ENCODE measurements at regions not wholly inside any gene's neighbourhood (a gene's known extent, or its start where the extent isn't known, plus 50 kb on each side); places are given as distances from the start of the nearest gene placed in this dataset.

DNA sequence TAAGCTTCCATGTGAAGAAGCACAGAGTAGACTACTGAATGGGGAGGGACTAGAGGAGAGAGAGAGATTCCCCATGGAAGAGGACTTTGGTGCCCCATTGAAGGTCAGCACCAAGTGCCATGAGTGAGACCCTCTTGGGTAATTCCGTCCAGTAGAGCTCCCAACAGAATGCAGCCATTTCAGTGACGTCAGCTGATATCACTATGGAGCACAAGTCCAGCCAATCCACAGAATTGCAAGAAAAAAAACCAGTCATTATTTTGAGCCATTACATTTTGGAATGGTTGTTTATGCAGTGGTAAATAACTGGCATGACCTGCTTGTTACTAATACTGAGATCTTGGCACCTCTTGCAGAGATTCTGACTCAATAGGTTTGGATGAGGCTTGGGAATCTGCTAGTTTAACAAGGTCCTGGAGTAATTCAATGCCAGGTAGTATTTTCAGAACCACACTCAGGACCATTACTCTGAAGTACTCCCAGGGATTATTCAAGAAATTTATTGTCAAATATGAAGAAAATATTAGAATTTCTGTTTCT is 52.6 kb upstream of the SP8 start:
- H3K4me3 ChIP-seq (ENCODE audit: low read length) = no peak overlapping the region
- no peaks in the 10 kb centered on the region for H3K9me3 ChIP-seq (ENCODE audit: low read depth, low read length)
- H3K27me3 ChIP-seq (ENCODE audit: insufficient read depth, low read length) = no peaks in the 10 kb centered on the region
- H3K4me1 ChIP-seq (ENCODE audit: insufficient read depth, low read length) = no peaks in the 10 kb centered on the region

DNA sequence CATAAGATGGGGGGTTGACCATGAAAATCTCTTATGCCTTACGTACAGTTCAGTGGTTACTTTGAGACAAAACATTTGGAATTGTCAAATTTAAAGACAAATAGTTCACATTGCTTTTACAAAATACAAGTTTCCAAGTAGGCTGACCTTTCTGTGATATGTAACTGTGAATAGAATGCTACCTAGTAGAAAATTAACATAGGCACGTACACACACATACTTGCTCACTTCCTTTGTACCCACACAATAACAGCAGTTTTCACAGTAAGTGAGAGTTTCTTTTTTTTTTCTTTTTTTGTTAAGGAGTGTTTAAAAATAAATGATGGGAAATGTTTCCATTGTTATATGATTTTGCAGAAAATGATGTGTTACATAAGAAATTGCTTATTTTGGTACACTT is 53.3 kb upstream of the SP8 start:
- no peaks in the 10 kb centered on the region for H3K9me3 ChIP-seq (ENCODE audit: low read depth, low read length)
- no peaks in the 10 kb centered on the region for H3K4me1 ChIP-seq (ENCODE audit: insufficient read depth, low read length)

DNA sequence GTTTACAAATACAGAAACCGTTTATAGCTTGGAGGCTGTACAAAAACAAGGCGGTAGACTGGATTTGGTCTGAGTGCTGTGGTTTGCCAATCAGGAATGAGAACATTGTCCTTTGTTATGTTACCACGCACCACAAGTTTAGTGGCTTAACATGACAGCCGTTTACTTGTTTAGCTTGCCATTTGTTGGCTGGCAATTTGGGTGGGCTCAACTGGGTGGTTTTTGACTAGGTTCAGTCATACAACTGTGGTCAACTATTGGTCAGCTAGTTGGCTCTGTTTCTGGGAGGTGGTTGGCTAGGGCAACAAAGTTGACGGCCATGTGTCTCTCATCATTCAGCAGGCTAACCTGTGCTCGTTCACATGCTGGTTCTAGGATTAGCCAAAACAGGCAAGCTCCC is 60.1 kb upstream of the SP8 start:
- H3K9me3 ChIP-seq (ENCODE audit: low read depth, low read length) = no peaks in the 10 kb centered on the region
- H3K4me1 ChIP-seq (ENCODE audit: insufficient read depth, low read length) = no peaks in the 10 kb centered on the region
- H3K4me3 ChIP-seq (ENCODE audit: low read length) = no peak overlapping the region
- no peaks in the 10 kb centered on the region for H3K27me3 ChIP-seq (ENCODE audit: insufficient read depth, low read length)

More for the DNA sequence above, 53.3 kb upstream of the SP8 start:
- Histone ChIP-seq H3K27me3 (ENCODE audit: insufficient read depth, low read length) (no peaks in the 10 kb centered on the region), H3K4me3 (ENCODE audit: low read length) (no peak overlapping the region)

DNA sequence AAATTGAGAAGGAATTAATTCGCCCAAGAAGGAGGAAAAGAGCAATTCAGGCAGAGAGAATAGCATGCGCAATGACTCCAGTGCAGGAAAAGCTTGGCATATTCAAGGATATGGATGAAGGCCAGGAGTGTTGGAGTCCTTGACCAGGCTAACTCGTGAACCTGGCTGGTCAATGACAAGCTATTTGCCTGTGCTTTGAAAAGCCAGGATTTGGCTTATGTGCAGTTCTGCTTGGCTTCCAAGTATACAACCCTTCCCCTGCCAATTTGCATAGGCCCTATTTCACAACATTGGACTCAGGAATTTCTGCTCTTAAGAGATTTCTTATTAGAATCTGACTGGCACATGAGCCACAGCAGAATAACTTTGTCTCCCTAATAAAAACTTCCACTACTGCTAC is 72.3 kb upstream of the SP8 start:
- H3K9me3 ChIP-seq (ENCODE audit: low read depth, low read length) = no peaks in the 10 kb centered on the region
- H3K4me3 ChIP-seq (ENCODE audit: low read length) = no peak overlapping the region
- H3K4me1 ChIP-seq (ENCODE audit: insufficient read depth, low read length) = no peaks in the 10 kb centered on the region
- H3K27me3 ChIP-seq (ENCODE audit: insufficient read depth, low read length) = no peaks in the 10 kb centered on the region

- Histone ChIP-seq H3K4me3 (ENCODE audit: low read length) (no peak overlapping the region), H3K27me3 (ENCODE audit: insufficient read depth, low read length) (no peaks in the 10 kb centered on the region), H3K9me3 (ENCODE audit: low read depth, low read length) (no peaks in the 10 kb centered on the region), H3K4me1 (ENCODE audit: insufficient read depth, low read length) (no peaks in the 10 kb centered on the region)
Measured at GRCh38 chr7:20861468-20861867, 74.8 kb upstream of the SP8 start.

- Histone ChIP-seq H3K27me3 (ENCODE audit: insufficient read depth, low read length) (no peaks in the 10 kb centered on the region), H3K4me1 (ENCODE audit: insufficient read depth, low read length) (no peaks in the 10 kb centered on the region), H3K9me3 (ENCODE audit: low read depth, low read length) (no peaks in the 10 kb centered on the region), H3K4me3 (ENCODE audit: low read length) (no peak overlapping the region)
Measured at GRCh38 chr7:20862554-20862953, 75.9 kb upstream of the SP8 start.

GRCh38 chr7:20864221-20864620 is 77.5 kb upstream of the SP8 start:
- H3K27me3 ChIP-seq (ENCODE audit: insufficient read depth, low read length) = no peaks in the 10 kb centered on the region
- H3K9me3 ChIP-seq (ENCODE audit: low read depth, low read length) = no peaks in the 10 kb centered on the region
- no peaks in the 10 kb centered on the region for H3K4me1 ChIP-seq (ENCODE audit: insufficient read depth, low read length)
- H3K4me3 ChIP-seq (ENCODE audit: low read length) = no peak overlapping the region

DNA sequence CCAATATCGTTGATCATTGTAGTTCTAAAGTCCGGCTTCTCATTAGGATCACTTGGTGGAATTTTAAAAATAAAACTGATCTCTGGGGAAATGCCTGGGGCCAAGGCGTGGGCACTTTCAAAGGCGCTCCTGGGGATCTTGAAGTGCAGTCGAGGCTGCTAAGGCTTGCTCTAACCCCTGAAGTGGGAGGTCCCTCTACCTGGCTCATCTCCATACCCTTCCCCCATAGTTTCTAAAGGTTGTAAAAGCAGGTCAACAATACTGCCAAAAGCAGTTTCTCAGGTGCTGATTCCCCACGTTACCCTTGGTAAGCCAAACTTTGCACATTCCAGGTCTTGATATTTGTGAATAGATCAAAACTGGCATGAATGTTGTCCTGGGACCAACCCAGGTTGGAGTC is 79.0 kb upstream of the SP8 start:
- Histone ChIP-seq H3K27me3 (ENCODE audit: insufficient read depth, low read length) (no peaks in the 10 kb centered on the region), H3K4me3 (ENCODE audit: low read length) (no peak overlapping the region), H3K4me1 (ENCODE audit: insufficient read depth, low read length) (no peaks in the 10 kb centered on the region), H3K9me3 (ENCODE audit: low read depth, low read length) (no peaks in the 10 kb centered on the region)

- H3K9me3 ChIP-seq (ENCODE audit: low read depth, low read length) = no peaks in the 10 kb centered on the region
- no peaks in the 10 kb centered on the region for H3K4me1 ChIP-seq (ENCODE audit: insufficient read depth, low read length)
- no peak overlapping the region for H3K4me3 ChIP-seq (ENCODE audit: low read length)
- H3K27me3 ChIP-seq (ENCODE audit: insufficient read depth, low read length) = no peaks in the 10 kb centered on the region
Measured at GRCh38 chr7:20870977-20871376, 84.3 kb upstream of the SP8 start.

DNA sequence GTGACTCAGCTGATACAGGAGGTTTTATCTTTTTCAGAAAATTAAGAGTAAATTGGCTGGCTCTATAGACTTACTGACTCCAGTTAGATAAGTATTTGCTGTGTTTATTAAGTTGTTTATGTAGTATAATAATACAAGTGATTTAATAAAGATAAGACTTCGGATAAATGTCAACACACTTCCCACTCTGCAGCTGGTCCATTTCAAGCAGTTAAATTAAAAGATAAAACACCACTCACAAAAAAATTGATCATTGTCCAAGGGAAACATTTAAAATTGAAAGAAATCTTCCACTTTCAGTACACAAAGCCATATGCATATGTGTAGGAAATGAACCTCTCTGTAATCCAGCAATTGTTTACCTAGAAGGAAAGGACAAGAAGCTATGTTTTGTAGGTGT is 106.1 kb upstream of the SP8 start:
- Histone ChIP-seq H3K27me3 (ENCODE audit: insufficient read depth, low read length) (no peaks in the 10 kb centered on the region), H3K4me3 (ENCODE audit: low read length) (no peak overlapping the region), H3K4me1 (ENCODE audit: insufficient read depth, low read length) (no peaks in the 10 kb centered on the region), H3K9me3 (ENCODE audit: low read depth, low read length) (no peaks in the 10 kb centered on the region)

GRCh38 chr7:20894806-20895205 is 108.1 kb upstream of the SP8 start:
- H3K9me3 ChIP-seq (ENCODE audit: low read depth, low read length) = no peaks in the 10 kb centered on the region
- no peaks in the 10 kb centered on the region for H3K4me1 ChIP-seq (ENCODE audit: insufficient read depth, low read length)
- H3K4me3 ChIP-seq (ENCODE audit: low read length) = no peak overlapping the region
- no peaks in the 10 kb centered on the region for H3K27me3 ChIP-seq (ENCODE audit: insufficient read depth, low read length)

DNA sequence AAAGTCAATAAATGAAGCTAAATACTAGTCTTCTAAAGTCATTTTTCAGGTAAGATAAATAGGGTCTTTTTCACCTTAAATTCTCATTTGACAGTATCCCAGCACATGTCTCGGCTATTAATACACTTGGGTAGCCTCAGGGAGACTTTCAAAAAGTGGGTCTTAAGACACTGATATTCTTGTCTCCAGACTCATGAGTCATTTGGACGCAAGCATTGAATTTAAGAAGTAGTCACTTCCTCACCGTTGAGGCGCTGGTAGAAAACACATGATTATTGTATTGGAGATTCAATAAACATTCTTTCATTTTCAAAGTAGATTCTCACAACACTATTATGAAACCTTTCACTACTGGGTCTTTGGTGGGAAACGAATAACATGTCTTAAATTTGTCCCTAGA is 108.9 kb upstream of the SP8 start:
- Histone ChIP-seq H3K4me1 (ENCODE audit: insufficient read depth, low read length) (no peaks in the 10 kb centered on the region), H3K4me3 (ENCODE audit: low read length) (no peak overlapping the region), H3K27me3 (ENCODE audit: insufficient read depth, low read length) (no peaks in the 10 kb centered on the region), H3K9me3 (ENCODE audit: low read depth, low read length) (no peaks in the 10 kb centered on the region)

GRCh38 chr7:20896996-20897395 is 110.3 kb upstream of the SP8 start:
- H3K4me1 ChIP-seq (ENCODE audit: insufficient read depth, low read length) = no peaks in the 10 kb centered on the region
- no peaks in the 10 kb centered on the region for H3K9me3 ChIP-seq (ENCODE audit: low read depth, low read length)
- H3K27me3 ChIP-seq (ENCODE audit: insufficient read depth, low read length) = no peaks in the 10 kb centered on the region
- H3K4me3 ChIP-seq (ENCODE audit: low read length) = no peak overlapping the region

GRCh38 chr7:20906801-20907453 is 120.2 kb upstream of the SP8 start:
- no peak overlapping the region for H3K4me3 ChIP-seq (ENCODE audit: low read length)
- H3K27me3 ChIP-seq (ENCODE audit: insufficient read depth, low read length) = no peaks in the 10 kb centered on the region
- H3K4me1 ChIP-seq (ENCODE audit: insufficient read depth, low read length) = no peaks in the 10 kb centered on the region
- H3K9me3 ChIP-seq (ENCODE audit: low read depth, low read length) = no peaks in the 10 kb centered on the region

DNA sequence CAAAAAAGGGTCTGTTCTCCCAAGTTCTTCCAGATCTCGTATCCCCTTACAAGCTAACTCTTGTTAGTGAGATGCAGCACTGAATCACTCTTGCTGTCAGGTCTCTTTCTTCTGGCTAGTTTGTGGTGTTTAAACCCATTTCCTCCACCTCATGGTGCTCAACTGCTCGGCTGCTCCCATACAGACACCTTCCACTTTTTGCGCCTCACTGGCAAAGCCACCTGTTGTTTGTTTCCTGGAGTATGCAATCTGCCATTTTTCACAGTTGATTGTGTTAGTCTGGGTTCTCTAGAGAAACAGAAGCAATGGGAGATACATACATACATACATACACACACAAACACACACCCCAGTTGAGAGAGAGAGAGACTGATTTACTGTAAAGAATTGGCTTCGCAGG is 124.4 kb upstream of the SP8 start:
- no peaks in the 10 kb centered on the region for H3K4me1 ChIP-seq (ENCODE audit: insufficient read depth, low read length)
- no peaks in the 10 kb centered on the region for H3K27me3 ChIP-seq (ENCODE audit: insufficient read depth, low read length)
- H3K9me3 ChIP-seq (ENCODE audit: low read depth, low read length) = no peaks in the 10 kb centered on the region
- no peak overlapping the region for H3K4me3 ChIP-seq (ENCODE audit: low read length)

- H3K27me3 ChIP-seq (ENCODE audit: insufficient read depth, low read length) = no peaks in the 10 kb centered on the region
- no peak overlapping the region for H3K4me3 ChIP-seq (ENCODE audit: low read length)
- no peaks in the 10 kb centered on the region for H3K4me1 ChIP-seq (ENCODE audit: insufficient read depth, low read length)
- no peaks in the 10 kb centered on the region for H3K9me3 ChIP-seq (ENCODE audit: low read depth, low read length)
Measured at GRCh38 chr7:20913853-20914252, 127.2 kb upstream of the SP8 start.

All from mononuclear cell (primary cell).